ENCODE measurements at regions not wholly inside any gene's neighbourhood (a gene's known extent, or its start where the extent isn't known, plus 50 kb on each side); places are given as distances from the start of the nearest gene placed in this dataset.

- TF ChIP-seq CTCF (conservative IDR thresholded peaks at IDR 0.05 in 1 of 2, IDR thresholded peaks at IDR 0.05 in 1 of 2; ENCODE audit: extremely low read depth in 1 of 2, insufficient read depth in 1 of 2, low read depth in 1 of 2, low read length in 2 of 2) (no peak), EZH2 (IDR thresholded peaks at IDR 0.05; ENCODE audit: borderline replicate concordance, low read length) (no peak)
Measured at GRCh38 chr9:29160763-29161353, 1587.6 kb upstream of the C9orf72 start.

All from mammary epithelial cell (primary cell).